HG02885 (cell line): ENCODE measurements at regions not wholly inside any gene's neighbourhood (a gene's known extent, or its start where the extent isn't known, plus 50 kb on each side); places are given as distances from the start of the nearest gene placed in this dataset.

Source experiments
- ATAC-seq: cut with Tn5 transposase; IDR thresholded peaks from one replicate; pipeline ENCODE4 v1.9.1; 2021; ENCODE audit warnings: mild to moderate bottlenecking; ENCODE audit not compliant: unreplicated experiment, poor library complexity

- ATAC-seq = no peak
Measured at GRCh38 chr22:49328118-49328475, 499.6 kb downstream of the BRD1 start.

DNA sequence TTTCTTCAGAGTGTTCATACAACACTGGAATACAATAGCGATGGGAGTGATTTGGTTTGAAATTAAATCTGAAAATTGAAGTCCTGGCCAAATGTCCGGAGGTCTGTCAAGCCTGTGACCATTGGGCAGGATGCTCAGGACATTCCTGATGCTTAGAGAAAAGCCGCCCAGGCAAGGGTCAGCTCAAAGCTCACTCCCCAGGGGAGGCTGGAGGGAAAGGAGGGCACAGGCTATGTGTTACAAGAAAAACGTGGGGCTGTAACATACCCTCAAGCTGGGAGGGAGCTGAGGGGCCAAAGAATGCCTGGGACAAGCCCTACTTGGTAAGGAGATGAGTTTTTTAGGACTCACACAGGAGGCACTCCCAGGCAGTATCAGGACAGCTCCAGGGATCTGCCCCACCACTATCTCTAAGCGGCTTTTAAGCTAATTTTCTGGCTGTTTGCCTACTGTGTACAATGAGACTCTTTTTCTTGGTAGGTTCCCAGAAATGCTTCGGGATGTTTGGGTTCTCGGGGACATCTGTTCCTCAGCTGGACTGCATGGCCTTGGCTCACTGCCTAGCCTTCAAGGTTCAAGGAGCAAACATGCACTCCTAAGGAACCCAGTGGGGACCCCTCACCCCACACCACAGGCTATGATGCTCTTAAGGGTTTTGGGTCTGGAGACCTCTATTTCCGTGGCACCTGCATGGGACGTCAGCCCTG is 500.1 kb downstream of the BRD1 start:
- no peak for ATAC-seq

- no peak for ATAC-seq
Measured at GRCh38 chr22:49326558-49326957, 501.1 kb downstream of the BRD1 start.

- ATAC-seq = no peak
Measured at GRCh38 chr22:49325531-49326395, 501.9 kb downstream of the BRD1 start.

DNA sequence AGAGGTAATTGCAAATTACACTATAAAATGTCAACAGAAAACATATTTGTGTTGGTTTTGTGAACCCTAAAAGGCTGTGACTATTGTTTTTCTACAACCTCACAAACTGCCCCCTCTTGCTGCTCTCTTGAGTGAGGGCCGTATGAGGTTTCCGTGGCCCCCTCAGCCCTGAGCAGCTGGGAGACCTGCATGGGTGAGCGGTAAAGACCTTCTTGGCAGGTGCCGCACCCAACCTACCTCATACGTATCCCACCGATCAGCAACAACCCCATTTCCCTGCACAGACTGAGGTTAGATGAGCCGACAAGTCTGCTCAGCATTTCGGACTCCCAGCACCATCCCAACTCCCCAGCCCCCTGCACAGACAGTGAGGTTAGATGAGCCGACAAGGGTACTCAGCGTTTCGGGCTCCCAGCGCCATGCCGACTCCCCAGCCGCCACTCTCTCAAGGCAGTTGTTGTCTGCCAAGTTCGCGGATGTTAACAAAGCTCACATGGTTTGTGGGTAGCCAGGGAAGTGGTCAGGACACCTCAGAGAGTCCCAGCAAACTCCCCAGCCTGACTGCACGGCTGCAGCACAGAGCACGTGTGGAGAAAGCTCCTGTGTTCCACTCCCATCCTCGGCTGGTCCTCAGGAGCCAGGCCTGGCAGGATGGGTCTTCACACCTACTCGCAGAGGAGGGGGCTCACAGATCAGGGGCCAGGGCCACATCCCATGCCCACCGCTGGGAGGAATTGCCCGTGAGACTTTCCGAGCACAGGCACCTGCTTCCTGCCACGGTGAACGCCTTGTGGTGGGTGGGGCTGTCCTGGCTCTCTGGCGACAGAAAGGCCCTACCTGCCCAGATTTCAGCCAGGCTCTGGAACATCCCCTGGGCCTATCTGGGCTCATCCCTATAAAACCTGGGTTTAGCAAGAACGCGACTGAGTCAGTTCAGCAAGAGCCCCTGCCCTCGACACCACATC is 502.9 kb downstream of the BRD1 start:
- no peak for ATAC-seq

- no peak for ATAC-seq
Measured at GRCh38 chr22:49323751-49324415, 503.8 kb downstream of the BRD1 start.

GRCh38 chr22:49322861-49323622 is 504.6 kb downstream of the BRD1 start:
- no peak for ATAC-seq

GRCh38 chr22:49322231-49322630 is 505.4 kb downstream of the BRD1 start:
- no peak for ATAC-seq

DNA sequence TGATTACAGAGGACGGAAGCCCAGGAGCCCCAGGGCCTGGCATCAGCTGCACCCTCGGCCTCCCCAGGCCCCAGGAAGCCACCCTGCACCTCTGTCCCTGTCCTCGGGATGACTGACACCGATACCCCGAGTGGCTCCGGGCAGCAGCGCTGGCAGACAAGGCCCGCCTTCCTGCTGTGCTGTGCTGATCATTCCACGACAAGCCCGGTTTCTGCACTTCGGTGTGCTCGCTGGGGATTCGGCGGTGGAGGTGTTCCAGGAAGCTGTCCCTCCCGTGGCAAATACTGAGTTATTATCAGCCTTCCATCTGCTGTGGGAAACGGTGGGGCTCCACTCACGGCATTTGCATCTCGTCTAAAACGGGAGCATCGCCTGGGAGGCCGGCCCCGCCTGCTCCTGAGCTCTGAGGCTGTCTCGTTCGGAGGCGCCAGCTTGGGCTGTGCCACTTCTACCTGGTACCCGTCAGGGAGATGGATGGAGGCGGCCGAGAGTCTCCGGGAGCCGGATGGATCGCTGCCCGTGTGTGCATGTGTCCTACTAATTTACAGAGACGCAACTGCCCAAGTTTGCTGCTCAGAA is 506.1 kb downstream of the BRD1 start:
- no peak for ATAC-seq

GRCh38 chr22:49320714-49321476 is 506.8 kb downstream of the BRD1 start:
- no peak for ATAC-seq

GRCh38 chr22:49317369-49317768 is 510.3 kb downstream of the BRD1 start:
- ATAC-seq = no peak

GRCh38 chr22:49312601-49313000 is 515.1 kb downstream of the BRD1 start:
- ATAC-seq = no peak

DNA sequence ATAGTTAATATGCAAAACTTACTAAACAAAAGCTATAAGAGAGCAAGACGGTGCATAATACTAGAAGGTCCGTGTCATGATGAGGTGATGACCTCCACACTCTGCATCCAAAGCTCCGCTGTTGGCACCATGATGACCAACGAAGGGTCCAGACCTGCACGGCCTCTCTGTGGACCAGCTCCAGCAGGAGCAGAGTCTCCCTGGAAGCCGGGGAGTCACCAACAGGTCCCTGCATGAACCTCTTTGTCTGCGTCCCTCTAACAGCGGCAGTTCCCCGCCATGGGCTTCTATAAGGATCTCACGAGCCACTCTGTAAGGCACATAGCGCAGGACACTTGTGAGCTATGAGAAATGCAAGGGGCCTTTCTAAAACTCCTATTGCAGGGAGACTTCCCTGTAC is 517.3 kb downstream of the BRD1 start:
- no peak for ATAC-seq

GRCh38 chr22:49308300-49308699 is 519.4 kb downstream of the BRD1 start:
- no peak for ATAC-seq

DNA sequence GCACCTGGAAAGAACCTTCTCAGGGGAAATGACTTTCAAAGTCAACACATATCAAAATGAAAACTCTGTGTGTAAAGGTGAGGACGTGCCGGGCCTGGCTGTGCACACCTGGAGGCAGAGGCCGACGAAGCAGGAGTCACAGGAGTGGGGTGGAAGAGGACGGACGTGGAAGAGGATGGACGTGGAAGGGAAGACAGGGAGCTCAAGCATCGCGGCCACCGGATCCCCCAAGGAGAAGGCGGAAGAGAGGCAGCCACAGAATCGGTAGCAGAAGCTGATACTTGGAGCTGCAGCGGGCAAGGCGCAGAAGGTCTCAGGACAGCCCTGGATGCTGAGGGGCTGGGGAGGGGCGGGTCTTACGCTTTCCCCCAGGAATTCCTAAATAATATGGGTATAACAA is 519.8 kb downstream of the BRD1 start:
- ATAC-seq = no peak

- no peak for ATAC-seq
Measured at GRCh38 chr22:49307481-49307830, 520.2 kb downstream of the BRD1 start.

DNA sequence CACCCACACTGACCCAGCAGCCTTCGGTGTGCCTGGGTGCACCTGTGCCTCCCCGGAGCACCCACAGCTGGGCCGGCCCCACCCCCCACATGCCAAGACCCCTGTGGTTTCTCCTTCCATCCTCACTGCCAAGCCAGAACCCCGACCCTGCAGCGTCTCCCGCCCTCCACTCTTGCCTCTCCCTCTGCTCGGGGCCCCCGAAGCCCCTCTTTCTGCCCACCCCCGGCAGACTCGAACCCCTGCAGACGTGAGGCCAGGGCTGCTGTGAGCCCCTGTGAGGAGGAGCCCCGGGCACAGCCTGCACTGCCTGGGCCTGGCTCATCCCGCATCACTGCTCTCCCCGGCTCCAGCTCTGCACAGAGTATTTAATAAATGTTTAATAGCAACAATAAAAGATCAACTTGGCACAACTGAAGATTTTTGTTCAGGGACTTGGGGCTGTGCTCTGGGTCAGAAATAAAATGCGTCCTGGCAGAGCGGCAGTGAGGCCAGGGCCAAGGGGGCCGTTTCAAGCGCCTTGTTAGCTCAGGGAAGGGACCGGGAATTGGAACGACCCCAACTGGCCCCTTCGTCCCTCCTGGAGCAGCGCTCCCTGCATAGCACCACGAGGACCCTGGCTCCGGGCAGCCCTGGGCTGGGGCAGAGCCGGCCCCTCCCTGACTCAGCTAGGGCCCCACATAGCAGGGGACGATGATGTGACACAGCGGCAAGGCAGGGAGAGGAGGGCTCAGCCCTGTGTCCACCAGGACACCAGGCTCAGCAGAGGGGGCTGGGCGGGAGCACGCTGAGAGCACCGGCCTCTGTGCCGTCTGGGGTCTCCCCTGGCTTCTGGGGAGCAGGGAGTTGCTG is 520.8 kb downstream of the BRD1 start:
- ATAC-seq = no peak
